ENCODE measurements at regions not wholly inside any gene's neighbourhood (a gene's known extent, or its start where the extent isn't known, plus 50 kb on each side); places are given as distances from the start of the nearest gene placed in this dataset.

DNA sequence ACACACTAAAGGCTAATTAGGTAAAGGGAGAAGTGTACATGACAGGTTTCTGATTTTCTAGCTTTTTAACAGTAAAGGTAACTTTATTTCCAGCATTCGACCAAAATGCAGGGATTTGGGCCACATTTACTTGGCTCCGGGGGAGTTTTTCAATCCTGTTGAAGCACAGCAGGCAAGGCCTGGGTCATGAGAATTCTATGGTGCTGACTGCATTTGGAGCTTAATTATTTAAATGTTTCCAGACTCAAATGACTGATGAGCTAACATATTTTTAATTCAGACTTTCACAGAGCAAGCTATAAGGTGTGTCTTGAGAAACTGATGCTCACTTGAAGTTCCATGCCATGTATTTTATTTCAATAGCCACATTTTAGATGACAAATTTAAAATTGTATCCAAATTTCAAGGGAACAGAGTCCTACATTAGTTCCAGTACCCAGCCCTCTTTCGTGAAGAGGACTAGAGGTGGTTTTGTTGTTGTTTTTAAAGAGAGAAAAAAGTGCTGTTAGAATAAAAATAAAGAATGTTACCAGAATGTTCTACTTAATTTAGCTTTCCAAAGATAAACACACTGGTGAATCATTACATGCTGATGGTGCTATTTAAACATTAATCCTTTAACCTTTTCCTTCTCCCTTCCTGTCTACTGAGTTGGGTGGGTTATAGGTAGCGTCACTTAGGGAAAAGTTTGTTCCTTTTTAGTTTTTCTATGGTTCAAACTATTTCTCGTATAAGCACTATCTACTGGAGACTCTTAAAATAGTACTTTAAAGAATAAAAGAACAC, 82.3 kb upstream of the PHACTR2 start:
- Histone ChIP-seq H3K4me3 (ENCODE audit: low read depth, low read length, poor library complexity, severe bottlenecking) (no peak overlapping the region), H3K9me2 (ENCODE audit: low read depth, low read length) (no peaks in the 10 kb centered on the region), H3K9ac (ENCODE audit: low read length) (no peak overlapping the region), H3K9me3 (ENCODE audit: low read length) (no peaks in the 10 kb centered on the region), H3K4me1 (ENCODE audit: insufficient read depth, low read length, severe bottlenecking) (no peaks in the 10 kb centered on the region), H3K4me2 (ENCODE audit: low read length) (no peak overlapping the region), H3F3A (ENCODE audit: insufficient read depth, low read length) (no peaks in the 10 kb centered on the region), H3K36me3 (ENCODE audit: insufficient read depth, low read length) (no peaks in the 10 kb centered on the region), H4K20me1 (ENCODE audit: insufficient read depth, low read length) (no peaks in the 10 kb centered on the region), H3K27me3 (ENCODE audit: insufficient read depth, low read length) (no peaks in the 10 kb centered on the region), H2AFZ (ENCODE audit: low read length) (no peak overlapping the region), H3K79me2 (ENCODE audit: insufficient read depth, low read length) (no peaks in the 10 kb centered on the region), H3K27ac (ENCODE audit: low read depth, low read length, poor library complexity, severe bottlenecking) (no peak overlapping the region)
- TF ChIP-seq, protein P1, sequence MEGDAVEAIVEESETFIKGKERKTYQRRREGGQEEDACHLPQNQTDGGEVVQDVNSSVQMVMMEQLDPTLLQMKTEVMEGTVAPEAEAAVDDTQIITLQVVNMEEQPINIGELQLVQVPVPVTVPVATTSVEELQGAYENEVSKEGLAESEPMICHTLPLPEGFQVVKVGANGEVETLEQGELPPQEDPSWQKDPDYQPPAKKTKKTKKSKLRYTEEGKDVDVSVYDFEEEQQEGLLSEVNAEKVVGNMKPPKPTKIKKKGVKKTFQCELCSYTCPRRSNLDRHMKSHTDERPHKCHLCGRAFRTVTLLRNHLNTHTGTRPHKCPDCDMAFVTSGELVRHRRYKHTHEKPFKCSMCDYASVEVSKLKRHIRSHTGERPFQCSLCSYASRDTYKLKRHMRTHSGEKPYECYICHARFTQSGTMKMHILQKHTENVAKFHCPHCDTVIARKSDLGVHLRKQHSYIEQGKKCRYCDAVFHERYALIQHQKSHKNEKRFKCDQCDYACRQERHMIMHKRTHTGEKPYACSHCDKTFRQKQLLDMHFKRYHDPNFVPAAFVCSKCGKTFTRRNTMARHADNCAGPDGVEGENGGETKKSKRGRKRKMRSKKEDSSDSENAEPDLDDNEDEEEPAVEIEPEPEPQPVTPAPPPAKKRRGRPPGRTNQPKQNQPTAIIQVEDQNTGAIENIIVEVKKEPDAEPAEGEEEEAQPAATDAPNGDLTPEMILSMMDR (IDR thresholded peaks at IDR 0.05; ENCODE audit: low read length), result no peak
- no peak for TF ChIP-seq EZH2 (IDR thresholded peaks at IDR 0.05; ENCODE audit: borderline replicate concordance, low read length)

DNA sequence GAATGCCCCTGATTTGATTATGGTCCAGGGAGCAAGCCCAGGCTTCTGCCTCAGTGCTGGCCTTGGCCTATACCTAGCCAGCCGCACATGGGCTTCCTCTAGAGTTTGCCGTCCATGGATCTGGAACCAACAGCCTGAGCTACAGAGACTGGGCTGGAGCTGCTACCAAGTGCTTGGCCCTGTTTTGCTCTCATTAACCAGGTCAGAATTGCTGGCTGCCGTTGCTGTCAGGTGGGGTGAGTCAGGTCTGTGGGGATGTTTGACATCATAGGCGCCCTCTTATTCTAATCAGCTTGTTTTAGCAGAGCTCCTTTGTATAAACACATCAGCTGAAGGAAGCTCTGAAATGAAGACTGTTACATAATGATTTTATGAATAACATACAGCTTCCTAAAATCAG, 83.1 kb upstream of the PHACTR2 start:
- Histone ChIP-seq H3K9me2 (ENCODE audit: low read depth, low read length) (no peaks in the 10 kb centered on the region), H3K27me3 (ENCODE audit: insufficient read depth, low read length) (no peaks in the 10 kb centered on the region), H3K4me3 (ENCODE audit: low read depth, low read length, poor library complexity, severe bottlenecking) (no peak overlapping the region), H3K36me3 (ENCODE audit: insufficient read depth, low read length) (no peaks in the 10 kb centered on the region), H2AFZ (ENCODE audit: low read length) (no peak overlapping the region), H3K4me1 (ENCODE audit: insufficient read depth, low read length, severe bottlenecking) (no peaks in the 10 kb centered on the region), H3K4me2 (ENCODE audit: low read length) (no peak overlapping the region), H4K20me1 (ENCODE audit: insufficient read depth, low read length) (no peaks in the 10 kb centered on the region), H3K9ac (ENCODE audit: low read length) (no peak overlapping the region), H3K79me2 (ENCODE audit: insufficient read depth, low read length) (no peaks in the 10 kb centered on the region), H3K9me3 (ENCODE audit: low read length) (no peaks in the 10 kb centered on the region), H3F3A (ENCODE audit: insufficient read depth, low read length) (no peaks in the 10 kb centered on the region), H3K27ac (ENCODE audit: low read depth, low read length, poor library complexity, severe bottlenecking) (no peak overlapping the region)
- no peak for TF ChIP-seq EZH2 (IDR thresholded peaks at IDR 0.05; ENCODE audit: borderline replicate concordance, low read length)
- TF ChIP-seq, protein P1 (IDR thresholded peaks at IDR 0.05; ENCODE audit: low read length), result no peak

DNA sequence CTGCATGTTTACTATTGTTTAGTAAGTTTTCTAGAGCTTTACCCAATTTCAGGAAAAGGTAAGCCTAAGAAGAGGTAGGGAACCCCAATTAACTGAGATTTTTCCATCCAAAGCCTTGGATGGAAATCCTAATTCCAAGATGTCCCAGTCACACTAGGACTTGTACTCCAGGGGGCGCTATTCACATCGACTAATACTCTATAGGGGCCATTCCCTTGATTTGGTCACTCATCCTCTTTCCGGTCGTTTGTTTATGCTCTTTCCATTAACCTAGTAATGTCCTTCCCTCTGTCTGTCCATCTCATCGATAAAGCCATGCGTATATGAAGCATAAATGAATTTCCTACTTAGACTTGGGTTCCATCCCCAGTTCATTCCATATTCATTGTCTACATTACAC, 80.8 kb upstream of the FUCA2 start:
- H3K27me3 ChIP-seq (ENCODE audit: insufficient read depth, low read length), result no peaks in the 10 kb centered on the region
- H3K9me2 ChIP-seq (ENCODE audit: low read depth, low read length), result no peaks in the 10 kb centered on the region
- no peak overlapping the region for H3K9ac ChIP-seq (ENCODE audit: low read length)
- H4K20me1 ChIP-seq (ENCODE audit: insufficient read depth, low read length), result no peaks in the 10 kb centered on the region
- no peak overlapping the region for H3K4me2 ChIP-seq (ENCODE audit: low read length)
- no peak overlapping the region for H3K4me3 ChIP-seq (ENCODE audit: low read depth, low read length, poor library complexity, severe bottlenecking)
- H3K4me1 ChIP-seq (ENCODE audit: insufficient read depth, low read length, severe bottlenecking), result no peaks in the 10 kb centered on the region
- H2AFZ ChIP-seq (ENCODE audit: low read length), result no peak overlapping the region
- no peak overlapping the region for H3K27ac ChIP-seq (ENCODE audit: low read depth, low read length, poor library complexity, severe bottlenecking)
- H3K36me3 ChIP-seq (ENCODE audit: insufficient read depth, low read length), result no peaks in the 10 kb centered on the region
- H3F3A ChIP-seq (ENCODE audit: insufficient read depth, low read length), result no peaks in the 10 kb centered on the region
- TF ChIP-seq EZH2 (IDR thresholded peaks at IDR 0.05; ENCODE audit: borderline replicate concordance, low read length), result no peak
- TF ChIP-seq, protein P1 (IDR thresholded peaks at IDR 0.05; ENCODE audit: low read length), result peak; percentile 57
- no peaks in the 10 kb centered on the region for H3K9me3 ChIP-seq (ENCODE audit: low read length)
- H3K79me2 ChIP-seq (ENCODE audit: insufficient read depth, low read length), result no peaks in the 10 kb centered on the region
